Uterus (tissue), 2 donors: ENCODE measurements at regions not wholly inside any gene's neighbourhood (a gene's known extent, or its start where the extent isn't known, plus 50 kb on each side); places are given as distances from the start of the nearest gene placed in this dataset.

Experiments used
- CTCF ChIP-seq, 4 experiments: fragments of 200-600 bp in 2 of 4; fragments of 450-650 bp in 2 of 4; sonication (generic) in 2 of 4; IDR thresholded peaks; one replicate each; pipeline ENCODE4 v1.5.1; 2016 to 2019; ENCODE audit warnings: antibody characterized with exemption in 4 of 4, mild to moderate bottlenecking in 2 of 4, moderate library complexity in 1 of 4
- POLR2A ChIP-seq, 2 donors: fragments of 450-650 bp; IDR thresholded peaks; one replicate each; pipeline ENCODE4 v1.6.1; 2016; ENCODE audit warnings: antibody characterized with exemption in 2 of 2, mild to moderate bottlenecking in 1 of 2, moderate library complexity in 1 of 2

GRCh38 chr13:61944329-61944929 is 528.8 kb upstream of the PCDH20 start:
- TF ChIP-seq CTCF (IDR thresholded peaks at IDR 0.05), result no peak
- no peak for TF ChIP-seq POLR2A (IDR thresholded peaks at IDR 0.05)
